ENCODE measurements at regions not wholly inside any gene's neighbourhood (a gene's known extent, or its start where the extent isn't known, plus 50 kb on each side); places are given as distances from the start of the nearest gene placed in this dataset.

DNA sequence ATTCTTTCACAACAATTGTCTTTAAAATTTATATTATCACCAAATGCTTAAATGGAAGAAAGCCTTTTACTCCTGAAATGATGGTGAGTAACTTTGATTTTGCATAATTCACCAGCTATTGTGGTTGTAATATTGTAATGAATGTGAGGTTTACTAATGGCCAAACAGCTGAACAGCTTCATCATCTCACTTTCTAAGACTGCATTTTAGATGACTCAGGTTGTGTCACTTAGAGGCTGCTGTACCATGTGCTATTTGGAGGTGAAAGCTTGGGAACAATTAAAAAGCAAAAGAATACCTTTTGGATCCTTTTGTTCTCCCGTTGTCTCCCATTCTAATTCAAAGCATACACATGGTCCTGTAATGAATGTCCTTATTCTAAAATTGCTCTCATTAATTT is 604.0 kb upstream of the PFKP start:
- no peak overlapping the region for H3K4me3 Mint-ChIP-seq (ENCODE audit: unreplicated experiment)
- peaks cover 25% of the 10 kb centered on the region for H3K4me1 Mint-ChIP-seq (ENCODE audit: insufficient read depth, unreplicated experiment)
- TF ChIP-seq, protein P1, sequence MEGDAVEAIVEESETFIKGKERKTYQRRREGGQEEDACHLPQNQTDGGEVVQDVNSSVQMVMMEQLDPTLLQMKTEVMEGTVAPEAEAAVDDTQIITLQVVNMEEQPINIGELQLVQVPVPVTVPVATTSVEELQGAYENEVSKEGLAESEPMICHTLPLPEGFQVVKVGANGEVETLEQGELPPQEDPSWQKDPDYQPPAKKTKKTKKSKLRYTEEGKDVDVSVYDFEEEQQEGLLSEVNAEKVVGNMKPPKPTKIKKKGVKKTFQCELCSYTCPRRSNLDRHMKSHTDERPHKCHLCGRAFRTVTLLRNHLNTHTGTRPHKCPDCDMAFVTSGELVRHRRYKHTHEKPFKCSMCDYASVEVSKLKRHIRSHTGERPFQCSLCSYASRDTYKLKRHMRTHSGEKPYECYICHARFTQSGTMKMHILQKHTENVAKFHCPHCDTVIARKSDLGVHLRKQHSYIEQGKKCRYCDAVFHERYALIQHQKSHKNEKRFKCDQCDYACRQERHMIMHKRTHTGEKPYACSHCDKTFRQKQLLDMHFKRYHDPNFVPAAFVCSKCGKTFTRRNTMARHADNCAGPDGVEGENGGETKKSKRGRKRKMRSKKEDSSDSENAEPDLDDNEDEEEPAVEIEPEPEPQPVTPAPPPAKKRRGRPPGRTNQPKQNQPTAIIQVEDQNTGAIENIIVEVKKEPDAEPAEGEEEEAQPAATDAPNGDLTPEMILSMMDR (IDR thresholded peaks at IDR 0.05; ENCODE audit: unreplicated experiment): no peak
- H3K27ac Mint-ChIP-seq (ENCODE audit: low read depth, unreplicated experiment): peak overlapping the region; percentile 11
- POLR2A ChIA-PET: interaction anchor here (1.1 kb wide), 2 partner anchors 45 to 78 kb away, joined by 3 read pairs; no protein-coding TSS in a partner anchor
- intact Hi-C loops (cut with micrococcal nuclease): no loop called here
- H3K9me3 Mint-ChIP-seq (ENCODE audit: unreplicated experiment): peaks cover 14% of the 10 kb centered on the region
- no peaks in the 10 kb centered on the region for H3K36me3 Mint-ChIP-seq (ENCODE audit: insufficient read depth, unreplicated experiment)
- no TSS peak for BruUV-seq (replicated peaks)
- CTCF ChIA-PET: no interaction called here
- no peaks in the 10 kb centered on the region for H3K27me3 Mint-ChIP-seq (ENCODE audit: insufficient read depth, unreplicated experiment)
- no peak for DNase-seq (ENCODE audit: unreplicated experiment)

DNA sequence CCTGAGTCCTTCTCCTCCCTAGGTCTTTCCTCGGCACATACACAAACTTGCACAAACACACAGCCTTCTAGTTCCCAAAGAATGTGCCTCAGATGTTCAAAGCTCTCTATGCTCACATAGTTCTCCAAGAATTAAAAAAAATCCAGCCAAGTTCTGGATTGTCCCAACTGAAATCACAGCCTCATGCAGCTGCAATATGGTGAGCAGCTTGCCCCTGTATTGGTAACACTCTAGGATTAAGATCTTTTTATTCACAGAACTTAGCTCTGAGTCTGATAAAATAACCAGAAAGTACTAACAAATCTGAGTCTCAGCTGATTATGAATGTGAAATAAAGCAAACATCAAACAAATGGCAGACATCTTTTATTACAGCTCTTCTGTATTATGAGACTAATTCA is 604.8 kb upstream of the PFKP start:
- H3K27me3 Mint-ChIP-seq (ENCODE audit: insufficient read depth, unreplicated experiment): peaks cover 5% of the 10 kb centered on the region
- TF ChIP-seq, protein P1 (IDR thresholded peaks at IDR 0.05; ENCODE audit: unreplicated experiment): no peak
- intact Hi-C loops (cut with micrococcal nuclease): no loop called here
- DNase-seq (ENCODE audit: unreplicated experiment): no peak
- peaks cover 25% of the 10 kb centered on the region for H3K4me1 Mint-ChIP-seq (ENCODE audit: insufficient read depth, unreplicated experiment)
- no peaks in the 10 kb centered on the region for H3K36me3 Mint-ChIP-seq (ENCODE audit: insufficient read depth, unreplicated experiment)
- POLR2A ChIA-PET: interaction anchor here (1.1 kb wide), 2 partner anchors 46 to 78 kb away, joined by 3 read pairs; no protein-coding TSS in a partner anchor
- CTCF ChIA-PET: no interaction called here
- no TSS peak for BruUV-seq (replicated peaks)
- H3K27ac Mint-ChIP-seq (ENCODE audit: low read depth, unreplicated experiment): no peak overlapping the region
- H3K9me3 Mint-ChIP-seq (ENCODE audit: unreplicated experiment): peaks cover 14% of the 10 kb centered on the region
- no peak overlapping the region for H3K4me3 Mint-ChIP-seq (ENCODE audit: unreplicated experiment)

DNA sequence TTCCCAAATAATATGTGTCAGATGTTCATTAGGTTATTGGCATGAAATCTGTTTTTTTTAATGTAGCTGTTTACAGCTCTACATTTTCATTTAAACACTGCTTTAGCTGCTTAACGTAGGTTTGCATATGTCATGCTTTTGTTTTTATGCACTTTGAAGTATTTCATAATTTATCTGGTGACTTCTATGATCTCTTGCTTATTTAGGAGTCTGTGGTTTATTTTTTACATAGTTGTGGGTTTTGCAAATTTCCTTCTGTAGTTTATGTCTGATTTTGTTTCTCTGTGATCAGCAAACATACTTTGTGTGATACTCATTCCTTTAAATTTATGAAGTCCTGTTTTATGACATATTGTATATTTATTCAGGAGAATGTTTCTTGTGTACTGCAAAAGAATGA is 606.5 kb upstream of the PFKP start:
- peaks cover 22% of the 10 kb centered on the region for H3K27me3 Mint-ChIP-seq (ENCODE audit: insufficient read depth, unreplicated experiment)
- BruUV-seq (replicated peaks): no TSS peak
- intact Hi-C loops (cut with micrococcal nuclease): no loop called here
- peak; percentile 12 for DNase-seq (ENCODE audit: unreplicated experiment)
- no peak overlapping the region for H3K4me3 Mint-ChIP-seq (ENCODE audit: unreplicated experiment)
- peaks cover 25% of the 10 kb centered on the region for H3K4me1 Mint-ChIP-seq (ENCODE audit: insufficient read depth, unreplicated experiment)
- CTCF ChIA-PET: no interaction called here
- TF ChIP-seq, protein P1 (IDR thresholded peaks at IDR 0.05; ENCODE audit: unreplicated experiment): no peak
- no peaks in the 10 kb centered on the region for H3K36me3 Mint-ChIP-seq (ENCODE audit: insufficient read depth, unreplicated experiment)
- H3K27ac Mint-ChIP-seq (ENCODE audit: low read depth, unreplicated experiment): no peak overlapping the region
- peaks cover 11% of the 10 kb centered on the region for H3K9me3 Mint-ChIP-seq (ENCODE audit: unreplicated experiment)
- POLR2A ChIA-PET: no interaction called here

DNA sequence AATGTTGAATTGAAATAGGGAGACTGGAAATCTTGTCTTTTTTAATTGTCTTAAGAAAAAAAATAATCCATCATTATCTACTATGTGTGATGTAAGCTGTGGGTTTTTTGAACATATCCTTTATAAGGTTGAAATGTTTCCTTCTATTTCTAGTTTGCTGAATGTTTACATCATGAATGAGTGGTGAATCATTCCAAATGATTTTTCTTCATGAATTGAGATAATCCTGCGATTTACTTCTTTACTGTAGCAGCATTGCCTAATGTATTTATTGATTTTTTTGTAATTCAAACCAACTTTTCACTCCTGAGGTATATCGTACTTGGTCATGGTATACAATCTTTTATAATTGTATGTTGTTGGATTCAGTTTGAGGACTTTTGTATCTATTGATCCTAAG is 607.6 kb upstream of the PFKP start:
- H3K4me3 Mint-ChIP-seq (ENCODE audit: unreplicated experiment): no peak overlapping the region
- H3K4me1 Mint-ChIP-seq (ENCODE audit: insufficient read depth, unreplicated experiment): peaks cover 25% of the 10 kb centered on the region
- H3K9me3 Mint-ChIP-seq (ENCODE audit: unreplicated experiment): peaks cover under 1% of the 10 kb centered on the region
- H3K27me3 Mint-ChIP-seq (ENCODE audit: insufficient read depth, unreplicated experiment): peaks cover 29% of the 10 kb centered on the region
- no TSS peak for BruUV-seq (replicated peaks)
- CTCF ChIA-PET: interaction anchor here (0.5 to 0.7 kb wide), 3 partner anchors 8 to 245 kb away, joined by 3 read pairs; no protein-coding TSS in a partner anchor
- intact Hi-C loops (cut with micrococcal nuclease): no loop called here
- no peak overlapping the region for H3K27ac Mint-ChIP-seq (ENCODE audit: low read depth, unreplicated experiment)
- DNase-seq (ENCODE audit: unreplicated experiment): no peak
- H3K36me3 Mint-ChIP-seq (ENCODE audit: insufficient read depth, unreplicated experiment): no peaks in the 10 kb centered on the region
- TF ChIP-seq, protein P1 (IDR thresholded peaks at IDR 0.05; ENCODE audit: unreplicated experiment): no peak
- POLR2A ChIA-PET: no interaction called here

All from MCF 10A (cell line).